NCI-H2196 treated with DMSO at 0.1 percent for 48 hours (cell line): ENCODE measurements at regions not wholly inside any gene's neighbourhood (a gene's known extent, or its start where the extent isn't known, plus 50 kb on each side); places are given as distances from the start of the nearest gene placed in this dataset.
A peak's percentile ranks its signal among the peaks of the same experiment; 100 is the strongest.
"Not testable (repeated sequence)": the region's sequence is repeated elsewhere in the genome, so short reads cannot be mapped to it uniquely, and the experiment has no call there.

Experiments used
- DNase-seq: peaks from one replicate; lab custom pipeline; 2025; ENCODE audit not compliant: unreplicated experiment; lab: John Stamatoyannopoulos, UW

DNA sequence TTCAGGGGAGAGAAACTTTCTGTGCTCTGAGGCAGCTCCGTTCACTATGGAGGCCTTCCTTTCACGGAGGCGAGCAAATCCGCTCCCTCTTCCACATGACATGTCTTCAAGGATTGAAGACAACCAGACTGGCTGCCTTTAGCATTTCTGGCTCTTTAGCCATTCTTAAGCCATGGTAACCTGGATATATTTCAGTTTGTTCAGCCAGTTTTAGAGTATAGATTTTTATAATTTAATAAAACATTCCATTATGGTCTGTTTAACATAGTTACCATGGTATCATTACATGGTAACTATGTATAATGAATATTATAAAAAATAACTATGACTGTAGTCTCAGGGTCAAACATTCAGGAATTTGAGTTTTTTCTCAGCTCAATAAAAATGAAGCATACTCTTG lies 54.2 kb upstream of the NFIA start:
- DNase-seq, result no peak

DNA sequence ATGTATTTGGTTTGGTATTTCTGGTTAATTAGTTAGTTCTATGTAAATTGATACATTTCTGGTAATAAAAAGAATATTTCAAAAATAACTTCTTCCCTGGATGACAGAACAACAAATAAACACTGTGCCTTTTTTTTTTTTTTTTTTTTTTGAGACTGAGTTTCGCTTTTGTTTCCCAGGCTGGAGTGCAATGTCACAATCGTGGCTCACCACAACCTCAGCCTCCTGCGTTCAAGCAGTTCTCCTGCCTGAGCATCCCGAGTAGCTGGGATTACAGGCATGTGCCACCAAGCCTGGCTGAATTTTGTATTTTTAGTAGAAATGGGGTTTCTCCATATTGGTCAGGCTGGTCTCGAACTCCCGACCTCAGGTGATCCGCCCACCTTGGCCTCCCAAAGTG lies 64.3 kb upstream of the NFIA start:
- not testable (repeated sequence) for DNase-seq

DNA sequence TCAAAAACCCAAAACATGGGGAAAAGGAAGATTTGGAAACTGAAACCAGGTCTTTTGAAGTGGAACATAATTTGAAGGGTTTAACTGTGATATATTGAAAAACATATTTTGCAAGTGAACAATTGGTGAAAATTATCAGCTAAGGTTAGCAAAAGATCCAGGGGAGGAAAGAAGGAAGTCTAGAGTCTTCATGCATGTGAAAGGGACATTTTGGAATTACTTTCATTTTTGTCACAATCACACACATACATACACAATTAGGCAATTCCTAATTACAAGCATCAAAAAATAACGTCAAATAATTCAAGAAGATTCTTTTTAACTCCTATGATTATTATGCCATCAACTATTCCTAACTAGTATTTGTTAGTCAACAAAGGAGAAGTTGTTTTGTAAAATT lies 64.7 kb upstream of the NFIA start:
- DNase-seq, result no peak

- DNase-seq, result no peak
These were observed 68.3 kb upstream of the NFIA start for GRCh38 chr1:61013946-61014667.

DNA sequence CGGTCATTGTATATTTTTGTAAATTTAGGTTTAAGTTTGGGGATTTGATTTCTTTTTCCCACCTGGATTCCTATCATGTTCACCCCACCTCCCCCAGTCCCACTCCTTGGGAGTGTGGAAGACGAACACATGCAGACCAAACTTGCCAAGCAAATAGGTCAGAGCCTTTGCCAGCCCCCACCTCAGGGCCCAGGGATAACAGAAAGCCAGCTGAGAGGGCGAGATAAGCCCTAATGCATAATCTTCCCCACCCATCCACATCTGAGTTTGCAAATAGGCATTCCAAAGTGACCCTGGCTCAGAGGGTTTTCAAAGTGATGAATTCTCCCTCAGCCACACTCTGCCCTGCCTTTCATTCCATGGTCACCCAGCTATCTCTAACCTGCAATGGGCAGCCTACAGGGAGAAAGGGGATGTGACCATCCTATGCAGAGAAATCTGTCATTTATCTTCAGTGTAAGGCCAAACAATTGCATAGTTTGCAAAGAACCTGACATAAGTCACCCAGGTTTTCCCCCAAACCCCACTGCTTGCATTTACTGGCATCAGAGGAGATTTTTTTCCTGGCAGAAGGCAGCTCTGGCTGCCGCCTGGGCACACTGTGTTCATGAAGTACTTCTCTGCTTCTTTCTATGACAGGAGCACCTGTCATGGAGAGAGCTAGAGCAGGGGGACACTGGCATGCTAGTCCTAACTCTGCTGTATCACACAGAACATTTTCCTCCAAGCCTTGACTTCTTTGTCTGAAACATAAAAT lies 69.0 kb upstream of the NFIA start:
- DNase-seq, result no peak

DNA sequence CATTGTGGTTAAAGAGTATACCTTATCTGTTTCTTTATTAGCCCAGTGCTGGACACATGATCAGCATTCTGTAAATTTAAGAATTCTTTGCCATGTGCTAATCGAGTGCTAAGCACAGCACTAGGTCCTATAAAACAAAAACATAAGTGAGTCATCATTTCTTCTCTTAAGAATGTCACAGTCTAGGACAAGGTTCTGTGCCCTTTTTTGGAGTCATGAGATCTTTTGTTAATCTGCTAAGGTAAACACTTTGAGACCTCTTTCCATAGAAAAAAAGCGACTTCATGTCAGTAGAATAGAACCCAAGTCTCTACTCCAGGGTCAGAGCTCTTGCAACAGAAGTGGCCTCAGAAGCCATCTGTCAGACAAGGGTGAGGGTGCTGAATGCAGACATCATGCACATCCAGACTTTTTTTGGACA lies 70.0 kb upstream of the NFIA start:
- DNase-seq, result no peak

GRCh38 chr1:61011561-61012263 lies 70.6 kb upstream of the NFIA start:
- peak; percentile 71 for DNase-seq

GRCh38 chr1:61007534-61008364 lies 74.6 kb upstream of the NFIA start:
- DNase-seq, result no peak

- DNase-seq, result no peak
These were observed 76.5 kb upstream of the NFIA start for GRCh38 chr1:61005614-61006580.

DNA sequence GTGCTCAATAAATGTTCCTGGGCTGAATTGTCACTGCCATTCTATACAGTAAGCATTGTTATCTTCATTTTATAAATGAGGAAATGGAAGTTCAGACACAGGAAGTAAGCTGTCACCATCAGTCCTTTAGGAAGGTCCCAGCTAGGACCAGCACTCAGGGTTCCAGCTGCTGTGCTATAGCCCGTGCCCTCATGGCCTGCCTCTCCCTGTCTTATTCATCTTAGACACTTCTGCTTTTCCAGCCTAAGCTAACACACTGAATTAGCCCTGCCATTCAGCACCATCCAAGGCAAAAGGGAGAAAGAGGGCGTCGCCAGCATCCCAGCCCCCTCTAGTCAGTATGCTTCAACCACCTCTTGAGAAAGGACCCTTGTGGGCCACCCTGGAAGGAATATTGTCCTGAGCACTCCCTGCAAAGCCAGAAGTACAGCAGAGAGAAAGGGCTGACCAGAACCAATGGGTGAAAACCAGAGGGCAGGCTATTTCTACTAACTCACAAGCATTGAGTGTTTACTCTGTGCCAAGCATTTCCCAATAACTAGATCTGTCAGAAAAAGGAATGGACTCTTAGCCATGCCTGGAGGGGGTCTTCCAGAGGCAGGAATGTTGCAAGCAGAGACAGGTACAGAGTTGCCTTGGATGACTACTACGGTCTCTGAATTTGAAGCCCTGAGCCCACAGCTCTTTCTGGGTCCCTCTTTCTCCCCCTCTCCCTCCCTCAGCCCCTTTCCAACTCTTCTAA lies 77.9 kb upstream of the NFIA start:
- no peak for DNase-seq

- DNase-seq, result no peak
These were observed 82.0 kb upstream of the NFIA start for GRCh38 chr1:61000327-61000726.

GRCh38 chr1:60998786-60999185 lies 83.6 kb upstream of the NFIA start:
- DNase-seq, result no peak

DNA sequence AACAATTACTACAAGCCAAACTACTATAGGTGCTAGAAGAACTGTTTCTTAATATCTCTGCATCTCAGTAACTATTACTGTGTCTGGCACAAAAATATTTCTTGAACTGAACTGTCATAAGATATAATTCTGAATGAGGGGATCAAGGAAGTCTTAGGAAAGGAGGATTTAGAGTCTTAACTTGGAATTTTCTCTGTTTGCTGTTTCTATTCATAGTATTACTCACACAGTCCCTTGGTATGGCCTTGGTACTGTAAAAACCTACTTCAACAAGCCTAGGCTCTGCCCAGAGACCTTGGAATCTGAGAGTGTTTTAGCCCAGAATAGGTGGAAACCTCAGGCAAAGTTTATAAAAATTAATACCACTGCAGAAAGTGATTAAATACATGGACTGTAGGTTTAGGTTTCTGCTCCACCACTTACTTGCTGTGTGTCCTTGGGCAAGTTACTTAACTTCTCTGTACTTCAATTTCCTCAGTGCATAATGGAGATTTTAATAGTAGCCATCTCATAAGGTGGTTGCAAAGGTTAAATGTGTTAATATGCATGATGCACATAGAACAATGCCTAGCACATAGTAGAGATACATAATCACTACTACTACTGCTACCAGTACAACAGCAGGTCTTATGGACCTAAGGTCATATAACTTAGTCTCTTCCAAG lies 87.4 kb upstream of the NFIA start:
- DNase-seq, result no peak

DNA sequence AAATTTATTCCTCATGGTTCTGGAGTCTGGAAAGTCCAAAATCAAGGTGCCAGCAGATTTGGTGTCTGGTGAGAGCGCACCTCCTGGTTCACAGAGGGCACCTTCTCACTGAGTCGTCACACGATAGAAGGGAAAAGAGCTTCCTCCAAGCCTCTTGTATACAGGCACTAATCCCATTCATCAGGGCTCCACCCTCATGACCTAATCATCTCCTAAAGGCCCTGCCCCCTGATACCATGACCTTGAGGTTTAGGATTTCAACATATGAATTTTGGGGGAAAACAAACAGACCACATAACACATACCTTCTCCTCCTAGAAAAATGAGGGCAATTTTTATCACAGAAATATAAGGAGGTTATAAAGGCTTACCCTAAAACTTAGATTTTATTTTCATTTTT lies 88.0 kb upstream of the NFIA start:
- no peak for DNase-seq

DNA sequence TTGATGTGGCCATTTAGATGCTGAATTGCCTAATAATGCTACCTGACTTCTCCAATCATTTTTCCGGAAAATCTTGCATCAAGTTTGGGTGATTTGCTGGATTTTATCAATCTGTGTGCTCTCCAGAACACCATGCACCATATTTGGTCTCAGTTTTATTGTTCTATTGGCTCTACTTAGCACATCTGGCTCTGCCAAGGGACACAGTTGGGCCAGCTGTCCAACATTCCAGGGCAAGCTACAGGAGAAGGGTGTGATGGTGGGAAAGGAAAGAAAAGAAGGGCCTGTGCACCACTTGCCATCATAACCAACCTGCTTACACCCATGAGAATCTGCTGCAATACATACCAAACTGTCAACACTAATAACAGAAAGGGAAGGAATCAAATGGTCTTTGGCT lies 90.2 kb upstream of the NFIA start:
- no peak for DNase-seq

DNA sequence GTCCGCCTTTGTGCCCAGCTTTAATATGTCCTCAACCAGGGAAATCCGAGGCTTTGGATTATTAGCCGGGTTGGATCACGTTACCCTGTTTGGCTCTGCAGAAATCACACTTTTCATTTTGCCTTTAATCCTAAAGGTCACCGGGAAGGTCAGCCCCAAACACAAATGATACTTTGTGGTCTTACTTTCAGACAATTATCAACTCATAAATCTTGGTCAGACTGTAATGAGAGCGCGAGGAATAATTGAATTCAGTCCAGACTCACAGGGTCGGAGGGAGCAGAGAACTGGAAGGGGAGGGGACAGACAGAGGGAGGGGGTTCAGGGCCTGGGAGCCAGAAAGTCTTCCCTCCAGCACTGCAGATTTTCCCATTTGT lies 91.7 kb upstream of the NFIA start:
- DNase-seq, result no peak

GRCh38 chr1:60989749-60990713 lies 92.3 kb upstream of the NFIA start:
- no peak for DNase-seq

- no peak for DNase-seq
These were observed 93.5 kb upstream of the NFIA start for GRCh38 chr1:60988891-60989290.
